ENCODE measurements at regions not wholly inside any gene's neighbourhood (a gene's known extent, or its start where the extent isn't known, plus 50 kb on each side); places are given as distances from the start of the nearest gene placed in this dataset.
"Not testable (repeated sequence)": the region's sequence is repeated elsewhere in the genome, so short reads cannot be mapped to it uniquely, and the experiment has no call there.

- TF ChIP-seq CTCF (IDR thresholded peaks at IDR 0.05; ENCODE audit: insufficient read depth, low read depth, low read length); EZH2 (IDR thresholded peaks at IDR 0.05; ENCODE audit: insufficient read depth, low read length): not testable (repeated sequence)
These were observed 741.0 kb downstream of the TMTC2 start for GRCh38 chr12:83427586-83428136.

Data from astrocyte (in vitro differentiated cells and primary cell).